DND-41 (cell line): ENCODE measurements at regions not wholly inside any gene's neighbourhood (a gene's known extent, or its start where the extent isn't known, plus 50 kb on each side); places are given as distances from the start of the nearest gene placed in this dataset.

Experiments
- ATAC-seq: fragments of 200-7000 bp; cut with Tn5 transposase; 3 replicates; pipeline ENCODE4 v1.9.1; 2021; ENCODE audit warnings: low read depth; ENCODE audit not compliant: insufficient read depth
- DNase-seq: peaks from one replicate; pipeline ENCODE4 v3.0.0-alpha.2; 2020
- H2AFZ ChIP-seq: 2 replicates; pipeline ENCODE4 v1.6.0; 2012; ENCODE audit warnings: low read depth, low read length
- H3K27ac ChIP-seq: 2 replicates; pipeline ENCODE4 v1.5.1; 2012; ENCODE audit warnings: low read length, inconsistent platforms
- H3K27me3 ChIP-seq: fragments of 200-600 bp; sonication (generic); 2 replicates; pipeline ENCODE4 v1.6.0; 2012; ENCODE audit warnings: low read length, mild to moderate bottlenecking, inconsistent platforms; ENCODE audit not compliant: insufficient read depth, poor library complexity
- H3K36me3 ChIP-seq: 2 replicates; pipeline ENCODE4 v1.5.1; 2012; ENCODE audit warnings: low read length, inconsistent platforms; ENCODE audit not compliant: insufficient read depth
- H3K4me1 ChIP-seq: 2 replicates; pipeline ENCODE4 v1.5.1; 2012; ENCODE audit warnings: mild to moderate bottlenecking, low read length; ENCODE audit not compliant: insufficient read depth
- H3K4me2 ChIP-seq: 2 replicates; pipeline ENCODE4 v1.6.0; 2012; ENCODE audit warnings: mild to moderate bottlenecking, moderate library complexity, low read length, inconsistent platforms; ENCODE audit not compliant: insufficient read depth
- H3K4me3 ChIP-seq, 2 experiments: fragments of 200-600 bp in 1 of 2; shearing (Covaris generic) in 1 of 2; 2 replicates each; pipeline ENCODE4 v1.5.1; 2012 to 2016; ENCODE audit warnings: inconsistent platforms in 2 of 2, low read length in 2 of 2, mild to moderate bottlenecking in 2 of 2, low read depth in 1 of 2, moderate library complexity in 1 of 2
- H3K79me2 ChIP-seq: 2 replicates; pipeline ENCODE4 v1.6.0; 2012; ENCODE audit warnings: low read length, inconsistent platforms; ENCODE audit not compliant: insufficient read depth
- H3K9ac ChIP-seq: 2 replicates; pipeline ENCODE4 v1.6.0; 2012; ENCODE audit warnings: low read depth, mild to moderate bottlenecking, inconsistent platforms, low read length, moderate library complexity
- H3K9me3 ChIP-seq: 2 replicates; pipeline ENCODE4 v1.5.1; 2012; ENCODE audit warnings: low read length, moderate library complexity, mild to moderate bottlenecking, inconsistent platforms; ENCODE audit not compliant: insufficient read depth, severe bottlenecking
- H4K20me1 ChIP-seq: 2 replicates; pipeline ENCODE4 v1.6.0; 2012; ENCODE audit warnings: low read length; ENCODE audit not compliant: insufficient read depth
- CTCF ChIP-seq: IDR thresholded peaks from 2 replicates; pipeline ENCODE4 v1.5.1; 2012; ENCODE audit warnings: borderline replicate concordance, low read length, moderate library complexity, mild to moderate bottlenecking; ENCODE audit not compliant: poor library complexity, severe bottlenecking; ENCODE audit errors: extremely low read depth
- EZH2 ChIP-seq: IDR thresholded peaks from 3 replicates; pipeline ENCODE4 v1.6.1; 2012; ENCODE audit warnings: borderline replicate concordance, low read depth, mild to moderate bottlenecking, moderate library complexity, low read length, inconsistent platforms; ENCODE audit not compliant: severe bottlenecking

- no peak for DNase-seq
- peaks cover 5% of the 10 kb centered on the region for H3K27me3 ChIP-seq
- no peaks in the 10 kb centered on the region for H3K9me3 ChIP-seq
- H4K20me1 ChIP-seq, result no peaks in the 10 kb centered on the region
- H3K4me3 ChIP-seq, result no peak overlapping the region
- H3K27ac ChIP-seq, result no peak overlapping the region
- H3K4me1 ChIP-seq, result no peaks in the 10 kb centered on the region
- ATAC-seq, result no peak
- no peaks in the 10 kb centered on the region for H3K79me2 ChIP-seq
- no peaks in the 10 kb centered on the region for H3K36me3 ChIP-seq
- no peak for TF ChIP-seq CTCF
- no peak for TF ChIP-seq EZH2
- H3K4me2 ChIP-seq, result no peak overlapping the region
- H3K9ac ChIP-seq, result no peak overlapping the region
- no peak overlapping the region for H2AFZ ChIP-seq
Measured at GRCh38 chr17:31752584-31752983, 106.5 kb downstream of the COPRS start.

- H3K4me1 ChIP-seq, result no peaks in the 10 kb centered on the region
- no peak for ATAC-seq
- no peak overlapping the region for H3K27ac ChIP-seq
- no peak overlapping the region for H3K4me2 ChIP-seq
- no peak overlapping the region for H3K4me3 ChIP-seq
- DNase-seq, result no peak
- H3K36me3 ChIP-seq, result no peaks in the 10 kb centered on the region
- H3K9me3 ChIP-seq, result no peaks in the 10 kb centered on the region
- TF ChIP-seq CTCF, result no peak
- no peak for TF ChIP-seq EZH2
- no peak overlapping the region for H3K9ac ChIP-seq
- no peak overlapping the region for H2AFZ ChIP-seq
- H4K20me1 ChIP-seq, result no peaks in the 10 kb centered on the region
- H3K79me2 ChIP-seq, result no peaks in the 10 kb centered on the region
- H3K27me3 ChIP-seq, result peaks cover 5% of the 10 kb centered on the region
Measured at GRCh38 chr17:31750578-31750977, 108.5 kb downstream of the COPRS start.

GRCh38 chr17:31748881-31749280, 110.2 kb downstream of the COPRS start:
- H3K9me3 ChIP-seq, result no peaks in the 10 kb centered on the region
- no peaks in the 10 kb centered on the region for H3K79me2 ChIP-seq
- DNase-seq (no peak), ATAC-seq (no peak)
- no peaks in the 10 kb centered on the region for H3K4me1 ChIP-seq
- no peaks in the 10 kb centered on the region for H4K20me1 ChIP-seq
- TF ChIP-seq EZH2 (no peak), CTCF (no peak)
- no peak overlapping the region for H3K4me2 ChIP-seq
- H3K9ac ChIP-seq, result no peak overlapping the region
- H3K27me3 ChIP-seq, result peaks cover 13% of the 10 kb centered on the region
- H3K36me3 ChIP-seq, result no peaks in the 10 kb centered on the region
- H2AFZ ChIP-seq, result no peak overlapping the region
- H3K27ac ChIP-seq, result no peak overlapping the region
- H3K4me3 ChIP-seq, result no peak overlapping the region

- no peak for TF ChIP-seq CTCF
- no peak for TF ChIP-seq EZH2
- no peak overlapping the region for H3K9ac ChIP-seq
- no peak for ATAC-seq
- H3K27me3 ChIP-seq, result peaks cover 16% of the 10 kb centered on the region
- no peak for DNase-seq
- H3K4me3 ChIP-seq, result no peak overlapping the region
- no peaks in the 10 kb centered on the region for H3K4me1 ChIP-seq
- H3K79me2 ChIP-seq, result no peaks in the 10 kb centered on the region
- H3K36me3 ChIP-seq, result no peaks in the 10 kb centered on the region
- no peak overlapping the region for H3K4me2 ChIP-seq
- no peaks in the 10 kb centered on the region for H3K9me3 ChIP-seq
- H3K27ac ChIP-seq, result no peak overlapping the region
- H2AFZ ChIP-seq, result no peak overlapping the region
- H4K20me1 ChIP-seq, result no peaks in the 10 kb centered on the region
Measured at GRCh38 chr17:31746884-31747495, 112.1 kb downstream of the COPRS start.
